ENCODE measurements at regions not wholly inside any gene's neighbourhood (a gene's known extent, or its start where the extent isn't known, plus 50 kb on each side); places are given as distances from the start of the nearest gene placed in this dataset.
A peak's percentile ranks its signal among the peaks of the same experiment; 100 is the strongest.

- TF ChIP-seq ZNF335 (CRISPR knock-in tag; IDR thresholded peaks at IDR 0.05): no peak
- TF ChIP-seq PREB (CRISPR knock-in tag; IDR thresholded peaks at IDR 0.05): no peak
- no peak for TF ChIP-seq ZBTB46 (CRISPR knock-in tag; IDR thresholded peaks at IDR 0.05; ENCODE audit: borderline replicate concordance)
- TF ChIP-seq ZNF17 (CRISPR knock-in tag; IDR thresholded peaks at IDR 0.05): no peak
- TF ChIP-seq TAF15 (IDR thresholded peaks at IDR 0.05; ENCODE audit: low read depth, low read length, poor library complexity, severe bottlenecking): no peak
- no peak for TF ChIP-seq ZNF512 (CRISPR knock-in tag; IDR thresholded peaks at IDR 0.05)
- peak; percentile 57; the same call in 1 of the 2 replicates for TF ChIP-seq ZNF878 (CRISPR knock-in tag; IDR thresholded peaks at IDR 0.05)
- TF ChIP-seq NFIB (CRISPR knock-in tag; IDR thresholded peaks at IDR 0.05; ENCODE audit: borderline replicate concordance): no peak
- no peak for TF ChIP-seq PRDM4 (CRISPR knock-in tag; IDR thresholded peaks at IDR 0.05; ENCODE audit: borderline replicate concordance)
- TF ChIP-seq AHDC1 (CRISPR knock-in tag; IDR thresholded peaks at IDR 0.05; ENCODE audit: borderline replicate concordance): peak; percentile 92; the same call in 1 of the 2 replicates
- no peak for TF ChIP-seq NBN (conservative IDR thresholded peaks at IDR 0.05)
- no peak for TF ChIP-seq NFKB2 (CRISPR knock-in tag; IDR thresholded peaks at IDR 0.05; ENCODE audit: borderline replicate concordance)
Measured at GRCh38 chr12:75666126-75666938, 154.9 kb upstream of the KRR1 start (continued).
